Keratinocyte (primary cell): ENCODE measurements at regions not wholly inside any gene's neighbourhood (a gene's known extent, or its start where the extent isn't known, plus 50 kb on each side); places are given as distances from the start of the nearest gene placed in this dataset.

Experiments used
- DNase-seq: peaks from one replicate; pipeline ENCODE4 v3.0.0-alpha.2; 2011; ENCODE audit warnings: low read depth, missing footprints, low spot score
- FAIRE-seq: peaks from 2 replicates; lab custom pipeline; 2011; peaks lifted over from hg19 to GRCh38; lab: Jason Lieb, UNC
- H2AFZ ChIP-seq: 2 replicates; pipeline ENCODE4 v1.6.0; 2012; ENCODE audit warnings: low read length, control low read depth, inconsistent platforms; ENCODE audit not compliant: control insufficient read depth
- H3K27ac ChIP-seq: 2 replicates; pipeline ENCODE4 v1.5.1; 2011; ENCODE audit warnings: low read length; ENCODE audit not compliant: control insufficient read depth, insufficient read depth
- H3K27me3 ChIP-seq: 3 replicates; pipeline ENCODE4 v1.6.0; 2011; ENCODE audit warnings: low read length; ENCODE audit not compliant: control insufficient read depth, insufficient read depth; ENCODE audit errors: extremely low read depth
- H3K36me3 ChIP-seq, 2 experiments: 2 replicates in 1 of 2; 3 replicates in 1 of 2; pipeline ENCODE4 v1.5.1; 2011; ENCODE audit warnings: low read length in 2 of 2, mild to moderate bottlenecking in 1 of 2; ENCODE audit not compliant: control insufficient read depth in 2 of 2, insufficient read depth in 2 of 2; ENCODE audit errors: extremely low read depth in 1 of 2
- H3K4me1 ChIP-seq: 3 replicates; pipeline ENCODE4 v1.5.1; 2011; ENCODE audit warnings: low read length; ENCODE audit not compliant: control insufficient read depth, insufficient read depth; ENCODE audit errors: extremely low read depth
- H3K4me2 ChIP-seq: 3 replicates; pipeline ENCODE4 v1.6.0; 2011; ENCODE audit warnings: low read depth, low read length; ENCODE audit not compliant: control insufficient read depth, insufficient read depth; ENCODE audit errors: extremely low read depth
- H3K4me3 ChIP-seq, 3 experiments: fragments of 200-600 bp in 1 of 3; sonication (generic) in 1 of 3; 2 replicates in 2 of 3; 3 replicates in 1 of 3; pipeline ENCODE4 v1.5.1; 2011 to 2016; ENCODE audit warnings: low read length in 3 of 3, mild to moderate bottlenecking in 3 of 3, control low read depth in 2 of 3, inconsistent platforms in 1 of 3, low read depth in 1 of 3, mixed read lengths in 1 of 3, mixed run types in 1 of 3, moderate library complexity in 1 of 3; ENCODE audit not compliant: control insufficient read depth in 2 of 3, insufficient read depth in 2 of 3; ENCODE audit errors: extremely low read depth in 1 of 3
- H3K79me2 ChIP-seq: 2 replicates; pipeline ENCODE4 v1.6.0; 2012; ENCODE audit warnings: low read length; ENCODE audit not compliant: control insufficient read depth, insufficient read depth
- H3K9ac ChIP-seq: 3 replicates; pipeline ENCODE4 v1.6.0; 2011; ENCODE audit warnings: low read length; ENCODE audit not compliant: control insufficient read depth, insufficient read depth; ENCODE audit errors: extremely low read depth
- H3K9me1 ChIP-seq: 3 replicates; pipeline ENCODE4 v1.6.0; 2011; ENCODE audit warnings: low read length; ENCODE audit not compliant: control insufficient read depth, insufficient read depth; ENCODE audit errors: extremely low read depth
- H3K9me3 ChIP-seq: 2 replicates; pipeline ENCODE4 v1.5.1; 2012; ENCODE audit warnings: low read depth, low read length; ENCODE audit not compliant: control insufficient read depth
- H4K20me1 ChIP-seq: 3 replicates; pipeline ENCODE4 v1.6.0; 2011; ENCODE audit warnings: low read length; ENCODE audit not compliant: control insufficient read depth, insufficient read depth; ENCODE audit errors: extremely low read depth
- CTCF ChIP-seq, 3 experiments: IDR thresholded peaks in 1 of 3; conservative IDR thresholded peaks in 1 of 3; optimal IDR thresholded peaks in 1 of 3; 2 replicates in 2 of 3; 3 replicates in 1 of 3; pipeline versions ENCODE3 to v1.5.1; 2011; ENCODE audit warnings: low read length in 3 of 3, mild to moderate bottlenecking in 3 of 3, moderate library complexity in 2 of 3, control low read depth in 1 of 3, inconsistent platforms in 1 of 3; ENCODE audit not compliant: insufficient read depth in 2 of 3; ENCODE audit errors: extremely low read depth in 1 of 3
- EZH2 ChIP-seq: IDR thresholded peaks from one replicate; pipeline ENCODE4 v1.6.1; 2012; ENCODE audit warnings: inconsistent platforms, mild to moderate bottlenecking, low read length, moderate library complexity
- dilution Hi-C: fragments of 300-500 bp; cut with MboI; formaldehyde crosslinking; loops from one replicate; pipeline ENCODE4 v1.7.0; 2020; ENCODE audit warnings: low sequenced_read_pairs; ENCODE audit not compliant: extremely low pct_ligation_motif_present

- H3K79me2 ChIP-seq, result no peaks in the 10 kb centered on the region
- no peak for TF ChIP-seq EZH2
- TF ChIP-seq CTCF (optimal IDR thresholded peaks at IDR 0.05 in 1 of 3, IDR thresholded peaks at IDR 0.05 in 1 of 3, conservative IDR thresholded peaks at IDR 0.05 in 1 of 3; ENCODE audit: extremely low read depth in 1 of 3, insufficient read depth in 2 of 3, low read length in 3 of 3), result no peak
- H3K27me3 ChIP-seq, result no peaks in the 10 kb centered on the region
- DNase-seq (no peak), FAIRE-seq (no peak)
- no peaks in the 10 kb centered on the region for H4K20me1 ChIP-seq
- H3K4me2 ChIP-seq, result no peak overlapping the region
- H3K4me3 ChIP-seq, result no peak overlapping the region
- H2AFZ ChIP-seq, result no peak overlapping the region
- no peaks in the 10 kb centered on the region for H3K9me3 ChIP-seq
- no peak overlapping the region for H3K27ac ChIP-seq
- H3K9ac ChIP-seq, result no peak overlapping the region
- no peaks in the 10 kb centered on the region for H3K9me1 ChIP-seq
- H3K36me3 ChIP-seq, result no peaks in the 10 kb centered on the region
- no peaks in the 10 kb centered on the region for H3K4me1 ChIP-seq
- dilution Hi-C loops, result no loop called here
Observed at GRCh38 chr7:68559518-68559917, 1038.8 kb upstream of the AUTS2 start.

GRCh38 chr7:68562323-68562899 is 1035.9 kb upstream of the AUTS2 start:
- Histone ChIP-seq H3K9me1 (no peaks in the 10 kb centered on the region), H3K9me3 (peaks cover 3% of the 10 kb centered on the region), H3K79me2 (no peaks in the 10 kb centered on the region), H3K4me3 (no peak overlapping the region), H3K27me3 (no peaks in the 10 kb centered on the region), H2AFZ (no peak overlapping the region), H3K4me2 (no peak overlapping the region), H3K9ac (no peak overlapping the region), H3K36me3 (no peaks in the 10 kb centered on the region), H3K4me1 (no peaks in the 10 kb centered on the region), H3K27ac (no peak overlapping the region), H4K20me1 (no peaks in the 10 kb centered on the region)
- FAIRE-seq (no peak), DNase-seq (no peak)
- TF ChIP-seq EZH2, result no peak
- no peak for TF ChIP-seq CTCF (optimal IDR thresholded peaks at IDR 0.05 in 1 of 3, IDR thresholded peaks at IDR 0.05 in 1 of 3, conservative IDR thresholded peaks at IDR 0.05 in 1 of 3; ENCODE audit: extremely low read depth in 1 of 3, insufficient read depth in 2 of 3, low read length in 3 of 3)
- dilution Hi-C loops, result no loop called here
